WTC11 (cell line): ENCODE measurements at regions not wholly inside any gene's neighbourhood (a gene's known extent, or its start where the extent isn't known, plus 50 kb on each side); places are given as distances from the start of the nearest gene placed in this dataset.

Source experiments
- ATAC-seq: fragments of 200-7000 bp; cut with Tn5 transposase; 2 replicates; pipeline ENCODE4 v1.10.0; 2021; ENCODE audit warnings: mild to moderate bottlenecking, moderate library complexity
- CTCF ChIA-PET: fragments of 300-600 bp; sonication (Branson Sonifier 250); formaldehyde crosslinking; loops from one replicate; lab custom pipeline; 2021; ENCODE audit warnings: antibody characterized with exemption; lab: Charles Lee
- POLR2A ChIA-PET: fragments of 350-600 bp; sonication (Branson Sonifier 250); formaldehyde crosslinking; loops from one replicate; lab custom pipeline; 2021; ENCODE audit warnings: antibody characterized with exemption; lab: Charles Lee
- DNase-seq: peaks from one replicate; pipeline ENCODE4 v3.0.0; 2021; ENCODE audit warnings: low spot score
- H3K27ac Mint-ChIP-seq: 2 replicates; pipeline ENCODE4 v1.8.0; 2021; ENCODE audit warnings: mixed read lengths
- H3K27me3 Mint-ChIP-seq: 2 replicates; pipeline ENCODE4 v1.8.0; 2021; ENCODE audit warnings: low read depth, mild to moderate bottlenecking, moderate library complexity, mixed read lengths
- H3K36me3 Mint-ChIP-seq: 2 replicates; pipeline ENCODE4 v1.8.0; 2021; ENCODE audit warnings: mixed read lengths
- H3K4me1 Mint-ChIP-seq: 2 replicates; pipeline ENCODE4 v1.8.0; 2022; ENCODE audit warnings: mixed read lengths
- H3K4me3 Mint-ChIP-seq: 2 replicates; pipeline ENCODE4 v1.8.0; 2021; ENCODE audit warnings: mild to moderate bottlenecking, moderate library complexity, mixed read lengths
- H3K9me3 Mint-ChIP-seq: 2 replicates; pipeline ENCODE4 v1.8.0; 2021; ENCODE audit warnings: mixed read lengths
- AR ChIP-seq: fragments of 250-450 bp; sonication (Bioruptor Pico); IDR thresholded peaks from 2 replicates; pipeline ENCODE4 v1.9.0; 2021; ENCODE audit warnings: mild to moderate bottlenecking
- CBFB ChIP-seq: sonication (generic); formaldehyde crosslinking; IDR thresholded peaks from 2 replicates; pipeline ENCODE4 v1.8.1; 2022; ENCODE audit warnings: mild to moderate bottlenecking, low read depth, missing genetic modification reagents
- CREM ChIP-seq: sonication (generic); formaldehyde crosslinking; IDR thresholded peaks from 2 replicates; pipeline ENCODE4 v1.8.1; 2022; ENCODE audit warnings: mild to moderate bottlenecking, missing genetic modification reagents, moderate library complexity
- E2F5 ChIP-seq: sonication (generic); formaldehyde crosslinking; IDR thresholded peaks from 2 replicates; pipeline ENCODE4 v1.8.1; 2022; ENCODE audit warnings: mild to moderate bottlenecking, moderate library complexity, missing genetic modification reagents
- FOXK1 ChIP-seq: sonication (generic); formaldehyde crosslinking; IDR thresholded peaks from 2 replicates; pipeline ENCODE4 v1.8.0; 2022; ENCODE audit warnings: mild to moderate bottlenecking, moderate library complexity, missing genetic modification reagents
- HMGA2 ChIP-seq: fragments of 250-450 bp; sonication (Bioruptor Pico); IDR thresholded peaks from 2 replicates; pipeline ENCODE4 v1.4.0; 2021; ENCODE audit warnings: mild to moderate bottlenecking, moderate library complexity
- JUN ChIP-seq: sonication (generic); formaldehyde crosslinking; IDR thresholded peaks from 2 replicates; pipeline ENCODE4 v1.8.0; 2023; ENCODE audit warnings: mild to moderate bottlenecking, missing genetic modification reagents
- KAT7 ChIP-seq: sonication (generic); formaldehyde crosslinking; IDR thresholded peaks from 2 replicates; pipeline ENCODE4 v1.8.1; 2023; ENCODE audit warnings: missing genetic modification reagents, mild to moderate bottlenecking, borderline replicate concordance
- OVOL2 ChIP-seq: fragments of 250-450 bp; sonication (Bioruptor Pico); IDR thresholded peaks from 2 replicates; pipeline ENCODE4 v1.9.0; 2021; ENCODE audit warnings: mild to moderate bottlenecking, borderline replicate concordance
- STAT6 ChIP-seq: sonication (generic); formaldehyde crosslinking; conservative IDR thresholded peaks from 2 replicates; pipeline ENCODE4 v1.8.1; 2023; ENCODE audit warnings: mild to moderate bottlenecking, low read depth, missing genetic modification reagents, moderate library complexity
- TEAD4 ChIP-seq: sonication (generic); formaldehyde crosslinking; IDR thresholded peaks from 2 replicates; pipeline ENCODE4 v1.8.0; 2022; ENCODE audit warnings: mild to moderate bottlenecking, missing genetic modification reagents
- ZBTB21 ChIP-seq: sonication (generic); formaldehyde crosslinking; IDR thresholded peaks from 2 replicates; pipeline ENCODE4 v1.8.1; 2023; ENCODE audit warnings: mild to moderate bottlenecking, missing genetic modification reagents, borderline replicate concordance
- ZNF138 ChIP-seq: sonication (generic); formaldehyde crosslinking; conservative IDR thresholded peaks from 2 replicates; pipeline ENCODE4 v1.8.1; 2022; ENCODE audit warnings: mild to moderate bottlenecking, moderate library complexity, missing genetic modification reagents
- ZNF219 ChIP-seq: sonication (generic); formaldehyde crosslinking; IDR thresholded peaks from 2 replicates; pipeline ENCODE4 v1.8.0; 2023; ENCODE audit warnings: missing genetic modification reagents, mild to moderate bottlenecking, borderline replicate concordance
- ZNF232 ChIP-seq: sonication (generic); formaldehyde crosslinking; IDR thresholded peaks from 2 replicates; pipeline ENCODE4 v1.8.0; 2022; ENCODE audit warnings: mild to moderate bottlenecking, missing genetic modification reagents
- ZNF281 ChIP-seq: sonication (generic); formaldehyde crosslinking; IDR thresholded peaks from 2 replicates; pipeline ENCODE4 v1.8.0; 2023; ENCODE audit warnings: mild to moderate bottlenecking, missing genetic modification reagents
- TF ChIP-seq, protein P1 (sequence below): sonication (generic); formaldehyde crosslinking; IDR thresholded peaks from 2 replicates; pipeline ENCODE4 v1.8.1; 2022; ENCODE audit warnings: mild to moderate bottlenecking, missing genetic modification reagents, moderate library complexity, borderline replicate concordance
- TF ChIP-seq, protein P2 (sequence below): sonication (generic); formaldehyde crosslinking; IDR thresholded peaks from 2 replicates; pipeline ENCODE4 v1.8.0; 2022; ENCODE audit warnings: mild to moderate bottlenecking, missing genetic modification reagents

GRCh38 chr6:105917038-105917695 lies 169.0 kb upstream of the PRDM1 start:
- no peak for DNase-seq
- Mint-ChIP-seq H3K4me1 (no peaks in the 10 kb centered on the region), H3K27ac (no peak overlapping the region), H3K9me3 (no peaks in the 10 kb centered on the region), H3K27me3 (no peaks in the 10 kb centered on the region; the same call in 1 of the 2 replicates), H3K36me3 (no peaks in the 10 kb centered on the region), H3K4me3 (no peak overlapping the region)
- no peak for ATAC-seq
- POLR2A ChIA-PET = no interaction called here
- TF ChIP-seq E2F5 (CRISPR knock-in tag) (no peak), ZNF219 (CRISPR knock-in tag) (no peak), ZBTB21 (no peak), ZNF281 (no peak), ZNF232 (CRISPR knock-in tag) (no peak), CREM (CRISPR knock-in tag) (no peak), KAT7 (CRISPR knock-in tag) (no peak), JUN (CRISPR knock-in tag) (no peak), HMGA2 (no peak), CBFB (no peak), ZNF138 (CRISPR knock-in tag) (no peak), FOXK1 (CRISPR knock-in tag) (no peak), AR (no peak), STAT6 (CRISPR knock-in tag) (no peak), TEAD4 (CRISPR knock-in tag) (no peak), OVOL2 (CRISPR knock-in tag) (no peak)
- TF ChIP-seq, protein P1, sequence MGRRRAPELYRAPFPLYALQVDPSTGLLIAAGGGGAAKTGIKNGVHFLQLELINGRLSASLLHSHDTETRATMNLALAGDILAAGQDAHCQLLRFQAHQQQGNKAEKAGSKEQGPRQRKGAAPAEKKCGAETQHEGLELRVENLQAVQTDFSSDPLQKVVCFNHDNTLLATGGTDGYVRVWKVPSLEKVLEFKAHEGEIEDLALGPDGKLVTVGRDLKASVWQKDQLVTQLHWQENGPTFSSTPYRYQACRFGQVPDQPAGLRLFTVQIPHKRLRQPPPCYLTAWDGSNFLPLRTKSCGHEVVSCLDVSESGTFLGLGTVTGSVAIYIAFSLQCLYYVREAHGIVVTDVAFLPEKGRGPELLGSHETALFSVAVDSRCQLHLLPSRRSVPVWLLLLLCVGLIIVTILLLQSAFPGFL (CRISPR knock-in tag) = no peak
- TF ChIP-seq, protein P2, sequence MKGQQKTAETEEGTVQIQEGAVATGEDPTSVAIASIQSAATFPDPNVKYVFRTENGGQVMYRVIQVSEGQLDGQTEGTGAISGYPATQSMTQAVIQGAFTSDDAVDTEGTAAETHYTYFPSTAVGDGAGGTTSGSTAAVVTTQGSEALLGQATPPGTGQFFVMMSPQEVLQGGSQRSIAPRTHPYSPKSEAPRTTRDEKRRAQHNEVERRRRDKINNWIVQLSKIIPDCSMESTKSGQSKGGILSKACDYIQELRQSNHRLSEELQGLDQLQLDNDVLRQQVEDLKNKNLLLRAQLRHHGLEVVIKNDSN (CRISPR knock-in tag) = no peak
- CTCF ChIA-PET = no interaction called here
